CD4-positive, alpha-beta T cell treated with Interleukin-4 for 4 hours (primary cell): ENCODE measurements at regions not wholly inside any gene's neighbourhood (a gene's known extent, or its start where the extent isn't known, plus 50 kb on each side); places are given as distances from the start of the nearest gene placed in this dataset.

ENCODE experiments used
- DNase-seq: peaks from one replicate; pipeline ENCODE4 v3.0.0-alpha.2; 2020

DNA sequence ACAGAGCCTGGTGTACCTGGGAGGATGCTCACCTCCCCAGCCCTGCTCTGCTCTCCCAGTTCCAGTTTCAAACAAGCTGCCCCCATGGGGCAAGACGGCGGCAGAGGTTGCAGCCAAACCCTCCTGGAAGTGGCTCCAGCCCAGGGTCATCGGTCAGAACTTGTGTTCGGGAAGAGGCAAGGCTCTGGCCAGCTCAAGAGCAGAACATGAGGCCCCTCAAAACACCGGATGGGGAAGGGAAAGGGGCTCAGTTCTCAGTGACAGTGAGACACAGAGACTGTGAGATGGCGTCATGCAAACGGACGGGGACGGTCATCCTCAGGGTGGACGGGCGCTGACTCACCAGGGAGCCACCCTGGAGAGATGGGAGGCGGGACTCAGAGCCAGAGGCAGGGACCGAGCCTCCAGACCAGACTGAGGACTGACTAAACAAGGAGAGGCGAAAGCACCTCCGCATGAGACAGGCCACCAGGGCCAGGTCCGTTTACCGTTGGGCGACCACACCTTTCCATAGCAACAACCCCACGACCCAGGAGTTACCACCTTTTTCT lies 63.9 kb upstream of the GALNT9 start:
- DNase-seq = no peak

DNA sequence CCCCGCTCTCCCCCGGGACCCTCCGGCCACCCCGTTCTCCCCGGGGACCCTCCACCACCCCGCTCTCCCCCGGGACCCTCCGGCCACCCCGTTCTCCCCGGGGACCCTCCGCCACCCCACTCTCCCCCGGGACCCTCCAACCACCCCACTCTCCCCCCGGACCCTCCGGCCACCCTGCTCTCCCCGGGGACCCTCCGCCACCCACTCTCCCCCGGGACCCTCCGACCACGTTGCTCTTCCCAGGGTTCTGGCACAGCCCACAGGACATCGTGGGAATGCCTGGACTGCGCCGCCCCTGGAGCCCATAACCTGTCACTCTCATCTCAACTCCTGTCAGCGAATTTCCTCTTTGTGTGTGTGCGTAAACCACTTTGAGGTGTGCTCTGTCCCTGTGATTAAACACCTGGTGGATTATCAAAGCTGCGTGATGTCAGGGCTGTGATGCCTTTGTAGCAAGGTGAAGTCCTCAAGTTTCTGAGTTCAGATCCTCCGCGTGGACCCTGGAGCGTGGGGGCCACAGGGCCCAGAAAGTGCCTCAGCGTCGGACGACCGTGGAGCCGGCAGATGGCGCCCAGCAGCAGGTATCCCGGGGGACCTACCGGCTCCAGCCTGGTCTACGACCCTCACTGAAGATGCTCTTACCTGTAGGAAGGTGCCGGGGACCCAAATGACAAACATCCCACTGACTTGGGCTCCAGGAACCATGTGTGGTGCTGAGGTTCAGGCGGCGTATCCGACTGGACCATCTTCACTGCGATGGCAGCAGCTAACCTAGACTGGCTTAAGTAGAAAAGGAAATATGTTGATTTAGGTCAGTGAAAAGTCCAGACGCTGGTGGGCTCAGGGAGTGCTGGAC lies 63.2 kb upstream of the GALNT9 start:
- DNase-seq = no peak

DNA sequence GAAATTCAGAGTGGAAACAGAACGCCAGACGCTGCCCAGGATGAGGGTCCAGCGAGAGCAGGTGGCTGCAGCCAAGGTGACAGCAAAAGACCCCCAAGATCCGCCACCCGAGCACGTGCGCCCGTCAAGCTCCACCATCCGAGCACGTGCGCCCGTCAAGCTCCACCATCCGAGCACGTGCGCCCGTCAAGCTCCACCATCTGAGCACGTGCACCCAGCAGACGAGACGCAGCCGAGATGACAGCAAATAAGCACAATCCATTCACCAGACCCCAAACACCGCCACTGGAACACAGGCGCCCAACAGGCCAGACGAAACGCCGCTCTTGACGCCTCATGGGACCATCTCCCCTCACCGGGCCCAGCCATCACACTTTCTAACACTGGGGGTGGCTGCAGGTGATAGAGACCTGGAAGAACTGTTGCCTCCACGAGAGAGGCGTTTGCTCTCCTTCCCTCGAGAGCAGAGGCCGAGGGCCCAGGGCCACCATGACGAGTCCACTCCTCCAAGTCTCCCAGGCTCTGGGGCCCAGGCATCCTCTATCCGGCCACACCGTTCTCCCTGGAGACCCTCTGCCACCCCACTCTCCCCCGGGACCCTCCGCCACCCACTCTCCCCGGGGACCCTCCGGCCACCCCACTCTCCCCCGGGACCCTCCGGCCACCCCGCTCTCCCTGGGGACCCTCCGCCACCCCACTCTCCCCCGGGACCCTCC lies 62.1 kb upstream of the GALNT9 start:
- DNase-seq = no peak

DNA sequence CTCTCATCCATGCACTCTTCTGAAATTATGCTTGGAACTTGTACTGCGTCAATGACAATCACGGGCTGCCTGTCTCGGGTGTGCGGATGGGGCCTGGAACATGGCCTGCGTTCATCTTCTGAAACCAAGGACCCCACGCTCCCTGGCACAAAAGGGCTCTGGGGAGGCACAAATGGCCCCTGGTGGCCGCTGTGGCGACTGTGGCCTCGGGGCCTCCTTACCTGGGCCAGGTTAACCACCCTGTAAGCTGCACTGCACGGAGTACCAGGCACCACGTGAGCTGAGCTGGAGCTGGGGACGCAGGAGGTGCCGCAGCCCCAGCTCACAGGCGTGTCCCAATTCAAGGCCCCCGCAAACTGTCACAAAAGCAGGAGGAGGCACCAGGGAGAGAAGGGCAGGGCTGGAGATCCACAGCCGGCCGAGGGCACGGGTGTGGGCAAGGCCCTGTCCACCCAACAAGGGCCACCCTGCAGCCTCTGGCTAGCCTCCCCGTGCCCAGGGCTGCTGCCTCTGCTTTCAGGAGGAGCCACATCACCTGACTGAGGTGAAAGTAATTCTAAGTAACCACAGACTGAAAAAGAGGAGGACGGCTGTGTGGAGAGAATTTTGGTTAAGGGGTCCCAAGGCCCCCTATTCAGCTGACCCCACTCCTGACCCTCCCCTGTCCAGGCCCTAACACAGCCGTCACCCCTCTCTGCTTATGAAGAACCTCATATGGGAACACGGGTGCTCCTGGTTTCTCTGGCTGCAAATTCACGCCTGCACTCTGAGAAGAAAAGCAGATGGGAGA lies 61.1 kb upstream of the GALNT9 start:
- DNase-seq = no peak

DNA sequence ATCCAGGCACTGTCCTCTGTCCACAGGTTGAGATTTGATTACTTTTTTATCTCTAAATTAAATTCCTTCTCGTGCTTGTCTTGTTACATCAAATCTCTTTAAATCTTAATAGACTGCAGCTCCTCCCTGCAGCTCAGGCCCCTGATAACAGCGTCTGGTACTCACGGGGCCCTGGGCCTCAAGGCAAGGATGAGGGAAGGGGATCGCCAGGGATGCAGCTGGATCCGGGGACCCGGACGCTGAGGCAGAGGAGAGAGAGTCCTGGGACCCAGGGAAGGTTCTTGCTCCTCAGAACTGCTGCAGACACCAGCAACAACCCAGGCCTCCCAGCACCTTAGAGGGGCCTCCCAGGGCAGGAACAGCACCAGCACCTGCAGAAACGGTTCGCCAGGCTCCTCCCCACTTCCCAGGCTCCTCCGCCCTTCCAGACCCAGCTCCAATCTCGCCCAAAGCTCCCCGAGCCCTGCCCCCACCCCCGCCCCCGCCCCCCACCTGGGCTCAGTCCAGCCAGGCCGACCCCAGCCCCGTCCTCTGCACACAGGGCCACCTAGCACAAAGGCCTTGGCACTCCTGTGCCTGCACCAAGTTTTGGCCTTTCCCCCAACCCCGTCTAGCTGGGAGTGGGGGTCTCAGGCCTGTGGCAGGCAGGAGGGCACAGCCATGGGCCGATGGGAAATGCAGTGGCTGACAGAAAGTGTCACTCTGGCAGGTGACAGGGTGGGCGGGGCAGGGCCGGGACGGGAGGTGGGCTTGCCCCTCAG lies 60.3 kb upstream of the GALNT9 start:
- no peak for DNase-seq

DNA sequence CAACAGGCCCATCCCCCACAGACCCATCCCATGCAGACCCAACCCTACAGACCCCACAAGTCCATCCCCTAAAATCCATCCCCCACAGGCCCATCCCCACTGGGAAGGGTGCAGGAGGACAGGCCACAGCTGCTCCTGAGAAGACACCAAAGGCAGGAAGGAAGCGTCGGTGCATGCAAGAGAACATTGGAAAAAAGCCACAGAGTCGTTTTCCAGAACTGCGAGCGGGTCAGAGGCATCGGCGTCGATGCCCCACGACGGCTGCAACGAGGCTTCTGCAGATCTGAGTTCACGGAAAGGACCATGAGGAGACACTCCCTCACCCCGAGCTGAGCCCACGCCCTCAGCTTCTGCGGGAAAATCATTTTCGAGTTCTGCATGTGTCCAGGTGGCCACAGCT lies 59.6 kb upstream of the GALNT9 start:
- DNase-seq = no peak

DNA sequence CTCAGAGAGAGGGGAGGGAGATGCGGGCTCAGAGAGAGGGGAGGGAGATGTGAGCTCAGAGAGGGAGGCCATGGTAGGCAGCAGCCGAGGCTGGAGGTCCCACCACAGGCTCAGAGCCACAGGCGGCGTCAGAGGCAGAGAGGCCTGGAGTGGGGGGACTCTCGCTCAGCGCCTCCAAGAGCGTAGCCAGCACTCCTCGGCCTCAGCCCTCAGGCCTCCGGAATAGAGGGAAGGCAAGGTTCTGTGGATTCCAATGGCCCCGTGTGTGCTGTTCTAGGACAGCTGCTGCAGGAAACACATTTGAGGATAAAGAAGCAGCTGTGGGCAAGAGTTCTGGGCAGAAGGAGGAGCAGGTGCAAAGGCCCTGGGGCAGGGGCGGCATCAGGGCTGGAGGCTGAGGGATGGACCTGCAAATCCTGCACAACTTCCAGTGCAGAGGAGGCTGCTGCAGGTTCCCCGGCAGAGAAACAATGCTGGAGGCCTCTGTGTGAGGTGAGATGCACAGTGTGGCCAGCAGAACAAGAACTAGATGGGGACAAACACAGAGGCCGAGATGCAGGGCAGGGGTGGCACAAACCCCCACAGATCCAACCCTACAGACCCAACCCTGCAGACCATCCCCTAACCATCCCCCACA lies 59.1 kb upstream of the GALNT9 start:
- no peak for DNase-seq

DNA sequence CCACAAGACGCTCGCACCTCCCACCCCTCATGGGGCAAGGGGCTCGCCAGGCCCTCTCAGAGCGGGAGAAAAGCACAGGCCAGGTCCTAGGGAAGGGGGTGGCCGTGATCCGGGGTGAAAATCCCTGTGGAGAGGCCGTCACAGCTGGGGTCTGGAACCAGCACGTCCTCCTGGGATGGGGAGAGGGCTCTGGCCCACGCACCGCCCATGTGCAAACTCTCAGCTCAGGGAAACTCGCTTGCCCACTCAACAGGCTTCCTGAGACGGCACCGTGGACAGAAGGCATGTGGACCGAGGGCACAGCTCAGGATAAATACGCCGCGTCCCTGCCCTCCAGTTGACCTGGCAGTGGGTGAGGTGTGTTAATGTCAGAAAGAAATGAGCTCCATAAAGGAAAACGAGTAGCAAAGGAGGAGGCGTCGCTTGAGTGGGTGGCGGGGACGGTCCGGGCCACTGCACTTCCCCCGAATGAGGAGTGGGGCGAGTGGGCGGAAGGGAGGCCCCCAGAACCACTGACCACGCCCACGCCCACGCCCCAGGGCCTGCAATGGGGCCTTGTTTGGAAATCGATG lies 57.6 kb upstream of the GALNT9 start:
- no peak for DNase-seq

DNA sequence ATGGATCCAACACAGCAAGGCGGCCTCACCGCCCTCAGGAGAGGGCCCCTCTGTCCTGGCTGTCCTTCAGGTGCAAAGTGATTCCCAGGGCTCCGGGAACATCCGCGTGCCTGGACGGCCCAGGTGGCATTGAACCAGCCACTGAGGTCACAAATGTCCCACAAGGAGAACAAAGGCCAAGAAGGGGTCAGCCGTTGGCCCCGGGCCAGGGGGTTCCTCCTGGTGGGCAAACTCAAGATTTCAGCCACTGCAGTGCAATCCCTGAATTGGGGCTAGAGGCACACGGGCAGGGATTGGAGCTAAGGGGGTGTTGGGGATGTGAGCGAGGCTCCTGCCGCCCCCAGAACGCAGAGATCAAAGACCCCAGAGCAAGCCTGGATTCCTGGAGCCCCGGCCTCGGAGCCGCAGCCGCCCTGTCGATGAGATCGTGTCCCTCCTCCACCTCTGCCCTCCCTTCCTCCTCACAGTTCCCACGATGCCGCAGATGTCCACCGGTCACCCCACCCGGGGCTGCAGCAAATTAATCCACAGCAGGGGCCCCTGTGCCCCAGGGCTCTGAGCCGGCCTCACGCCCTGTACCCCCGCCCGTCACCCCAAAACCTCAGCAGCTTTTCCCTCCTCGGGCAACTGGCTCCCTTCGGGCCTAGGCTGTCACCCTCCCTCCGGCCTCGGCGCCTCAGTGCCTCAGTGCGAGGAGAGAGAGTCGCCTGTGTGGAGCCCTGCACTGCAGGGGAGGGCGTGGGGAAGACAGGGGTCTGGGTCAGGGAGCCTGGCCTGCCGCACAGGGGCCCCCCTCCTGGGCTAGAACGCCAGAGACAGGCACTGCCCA lies 56.7 kb upstream of the GALNT9 start:
- DNase-seq = no peak

DNA sequence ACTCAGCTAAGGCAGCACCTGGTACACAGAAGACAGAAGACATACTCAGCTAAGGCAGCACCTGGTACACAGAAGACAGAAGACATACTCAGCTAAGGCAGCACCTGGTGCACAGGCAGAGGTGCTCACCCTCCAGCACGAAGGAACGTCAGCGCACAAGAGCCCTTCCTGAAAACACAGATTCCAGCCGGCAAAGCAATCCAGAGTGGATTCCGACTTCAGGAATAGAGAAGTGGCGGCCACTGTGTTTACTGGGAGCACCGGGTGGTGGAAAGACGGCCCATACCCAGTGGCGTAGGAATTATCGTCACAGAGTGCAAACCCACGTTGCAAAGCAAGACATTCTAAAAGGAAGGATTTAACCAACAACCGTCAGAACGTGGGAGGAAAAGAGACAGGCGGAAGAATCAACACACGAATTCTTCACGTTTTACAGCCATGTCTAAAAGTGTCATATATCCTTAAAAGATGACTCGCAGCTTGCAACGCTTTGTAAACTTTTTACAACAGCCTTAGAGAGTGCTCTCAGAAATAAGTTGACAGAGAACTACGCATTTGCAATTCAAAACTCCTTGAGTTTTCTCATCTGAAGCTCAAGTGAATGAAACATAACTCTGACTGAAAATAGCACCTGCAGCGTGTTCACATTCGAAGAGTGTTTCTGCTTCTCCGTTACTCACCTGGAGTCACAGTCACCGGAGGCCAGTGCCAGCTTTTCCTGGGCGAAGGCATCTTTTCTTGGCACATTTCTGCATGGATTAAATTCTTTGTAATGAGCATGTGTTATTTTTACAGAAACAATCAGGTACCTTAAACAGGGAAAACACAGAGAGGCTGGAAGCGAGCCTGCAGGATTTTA lies 55.8 kb upstream of the GALNT9 start:
- no peak for DNase-seq

DNA sequence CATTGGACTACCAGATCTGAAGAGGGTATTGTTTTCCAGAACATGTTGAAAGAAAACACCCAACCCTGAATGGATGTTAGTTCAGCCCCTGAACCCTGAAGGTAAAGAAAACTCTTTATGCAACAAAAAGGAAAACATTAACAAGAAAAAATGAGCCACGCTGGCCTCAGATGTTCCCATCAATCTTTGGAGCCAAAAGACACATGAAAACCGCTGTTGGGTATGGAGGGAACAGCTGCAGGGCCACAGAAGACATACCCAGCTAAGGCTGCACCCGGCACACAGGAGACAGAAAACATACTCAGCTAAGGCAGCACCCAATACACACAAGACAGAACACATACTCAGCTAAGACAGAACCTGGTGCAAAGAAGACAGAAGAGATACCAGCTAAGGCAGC lies 51.3 kb upstream of the GALNT9 start:
- DNase-seq = no peak

DNA sequence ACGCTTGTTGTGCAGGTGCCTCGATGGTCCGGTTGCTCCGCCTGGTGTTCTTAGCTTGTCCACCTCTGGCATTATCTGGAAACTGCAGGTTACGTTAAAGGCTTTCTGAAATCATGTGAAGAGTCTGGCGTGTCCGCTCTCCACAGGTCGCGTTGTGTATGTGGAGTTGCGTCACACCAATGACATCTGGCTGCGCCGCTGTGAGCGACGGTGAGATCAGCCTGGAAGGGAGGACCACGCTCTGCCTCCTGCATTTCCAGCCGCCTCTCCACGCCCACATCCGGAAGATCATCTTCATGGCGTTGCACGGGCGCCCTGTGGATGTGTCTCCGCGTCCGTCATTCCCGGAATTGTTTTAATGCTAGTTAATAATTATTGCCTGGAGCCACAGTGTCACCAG lies 50.6 kb upstream of the GALNT9 start:
- DNase-seq = no peak

DNA sequence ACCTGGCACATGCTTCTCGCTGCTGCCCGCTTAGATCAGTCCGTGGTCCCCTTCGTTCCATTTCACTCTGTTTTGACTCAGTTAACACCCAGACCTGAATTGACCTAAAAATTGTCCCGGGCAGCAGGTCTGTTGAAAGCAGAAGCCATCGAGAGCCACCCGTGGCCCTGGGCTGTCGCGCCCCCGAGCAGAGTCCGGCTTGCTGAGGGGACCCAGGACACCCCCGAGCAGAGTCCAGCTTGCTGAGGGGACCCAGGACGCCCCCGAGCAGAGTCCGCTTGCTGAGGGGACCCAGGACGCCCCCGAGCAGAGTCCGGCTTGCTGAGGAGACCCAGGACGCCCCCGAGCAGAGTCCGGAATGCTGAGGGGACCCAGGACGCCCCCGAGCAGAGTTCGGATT lies 50.2 kb upstream of the GALNT9 start:
- no peak for DNase-seq
